ENCODE measurements at regions not wholly inside any gene's neighbourhood (a gene's known extent, or its start where the extent isn't known, plus 50 kb on each side); places are given as distances from the start of the nearest gene placed in this dataset. TPM values are rescaled to one million over a fixed set of nuclear protein-coding genes. Genes with fewer than 3 reads are reported as not detected.

- no peak overlapping the region for H3K9ac ChIP-seq
- no peaks in the 10 kb centered on the region for H3K27me3 ChIP-seq
- Mint-ChIP-seq H3K36me3 (no peaks in the 10 kb centered on the region), H3K27ac (no peak overlapping the region), H3K27me3 (ENCODE audit: insufficient read depth, low read depth) (peaks cover 4% of the 10 kb centered on the region), H3K4me3 (no peak overlapping the region), H3K4me1 (peaks cover 16% of the 10 kb centered on the region), H3K9me3 (no peaks in the 10 kb centered on the region)
- no peak overlapping the region for H3K27ac ChIP-seq
- no peaks in the 10 kb centered on the region for H3K79me2 ChIP-seq (ENCODE audit: low read depth)
- peaks cover 14% of the 10 kb centered on the region for H3K4me1 ChIP-seq
- no peak overlapping the region for H2AFZ ChIP-seq (replicated peaks)
- no peaks in the 10 kb centered on the region for H3F3A ChIP-seq (ENCODE audit: low read depth)
- TF ChIP-seq EZH2 (IDR thresholded peaks at IDR 0.05) (no peak), CTCF (IDR thresholded peaks at IDR 0.05) (no peak), EZH2phosphoT487 (IDR thresholded peaks at IDR 0.05) (no peak)
- no peak overlapping the region for H3K4me3 ChIP-seq
- H3K9me3 ChIP-seq (ENCODE audit: low read depth): no peaks in the 10 kb centered on the region
- no peak for DNase-seq (ENCODE audit: low spot score)
- H4K20me1 ChIP-seq (ENCODE audit: low read depth): no peaks in the 10 kb centered on the region
- H3K4me2 ChIP-seq: no peak overlapping the region
- H3K36me3 ChIP-seq: no peaks in the 10 kb centered on the region
Measured at GRCh38 chr14:50058113-50058512, 58.3 kb downstream of the VCPKMT start.

Small RNA genes in the stretch of these regions (microRNA-seq; reads per million reads assigned to microRNA genes)
- not detected for gene MIR6076

Small RNA genes in the stretch of these regions (small RNA-seq; reads per million reads assigned to genes)
- gene MIR6076: not detected
